ENCODE measurements at regions not wholly inside any gene's neighbourhood (a gene's known extent, or its start where the extent isn't known, plus 50 kb on each side); places are given as distances from the start of the nearest gene placed in this dataset.

- Histone ChIP-seq H3K27ac (no peak overlapping the region), H3K36me3 (no peaks in the 10 kb centered on the region), H3K9me3 (ENCODE audit: low read depth) (no peaks in the 10 kb centered on the region), H3K4me1 (ENCODE audit: low read depth) (no peaks in the 10 kb centered on the region), H3K27me3 (no peaks in the 10 kb centered on the region), H3K4me3 (no peak overlapping the region)
- TF ChIP-seq CTCF (IDR thresholded peaks at IDR 0.05; ENCODE audit: low read depth, low read length): no peak
- DNase-seq (ENCODE audit: low read depth in 1 of 2, low spot score in 1 of 2): no peak
Observed at GRCh38 chr11:38191101-38191500, 1593.1 kb upstream of the RAG2 start.

- Histone ChIP-seq H3K27ac (no peak overlapping the region), H3K9me3 (ENCODE audit: low read depth) (no peaks in the 10 kb centered on the region), H3K4me3 (no peak overlapping the region), H3K36me3 (no peaks in the 10 kb centered on the region), H3K27me3 (no peaks in the 10 kb centered on the region), H3K4me1 (ENCODE audit: low read depth) (no peaks in the 10 kb centered on the region)
- no peak for TF ChIP-seq CTCF (IDR thresholded peaks at IDR 0.05; ENCODE audit: low read depth, low read length)
- peak in 1 of 2 donors; percentile 41 for DNase-seq (ENCODE audit: low read depth in 1 of 2, low spot score in 1 of 2)
Observed at GRCh38 chr11:38182126-38182866, 1584.3 kb upstream of the RAG2 start.

- Histone ChIP-seq H3K9me3 (ENCODE audit: low read depth) (no peaks in the 10 kb centered on the region), H3K4me3 (no peak overlapping the region), H3K27me3 (no peaks in the 10 kb centered on the region), H3K4me1 (ENCODE audit: low read depth) (no peaks in the 10 kb centered on the region), H3K36me3 (no peaks in the 10 kb centered on the region), H3K27ac (no peak overlapping the region)
- no peak for TF ChIP-seq CTCF (IDR thresholded peaks at IDR 0.05; ENCODE audit: low read depth, low read length)
- no peak for DNase-seq (ENCODE audit: low read depth in 1 of 2, low spot score in 1 of 2)
Observed at GRCh38 chr11:38176686-38177322, 1578.8 kb upstream of the RAG2 start.

GRCh38 chr11:38173676-38174075, 1575.6 kb upstream of the RAG2 start:
- Histone ChIP-seq H3K4me1 (ENCODE audit: low read depth) (no peaks in the 10 kb centered on the region), H3K4me3 (no peak overlapping the region), H3K9me3 (ENCODE audit: low read depth) (no peaks in the 10 kb centered on the region), H3K27me3 (no peaks in the 10 kb centered on the region), H3K27ac (no peak overlapping the region), H3K36me3 (no peaks in the 10 kb centered on the region)
- TF ChIP-seq CTCF (IDR thresholded peaks at IDR 0.05; ENCODE audit: low read depth, low read length): no peak
- peak in 1 of 2 donors; percentile 49 for DNase-seq (ENCODE audit: low read depth in 1 of 2, low spot score in 1 of 2)

- Histone ChIP-seq H3K4me1 (ENCODE audit: low read depth) (no peaks in the 10 kb centered on the region), H3K27me3 (no peaks in the 10 kb centered on the region), H3K9me3 (ENCODE audit: low read depth) (no peaks in the 10 kb centered on the region), H3K27ac (no peak overlapping the region), H3K36me3 (no peaks in the 10 kb centered on the region), H3K4me3 (no peak overlapping the region)
- peak in 1 of 2 donors; percentile 64 for DNase-seq (ENCODE audit: low read depth in 1 of 2, low spot score in 1 of 2)
- TF ChIP-seq CTCF (IDR thresholded peaks at IDR 0.05; ENCODE audit: low read depth, low read length): no peak
Observed at GRCh38 chr11:38169286-38169685, 1571.2 kb upstream of the RAG2 start.
